ENCODE measurements at regions not wholly inside any gene's neighbourhood (a gene's known extent, or its start where the extent isn't known, plus 50 kb on each side); places are given as distances from the start of the nearest gene placed in this dataset.

- no peak for DNase-seq (ENCODE audit: low read depth in 2 of 2)
Measured at GRCh38 chr2:37782155-37782673, 110.8 kb upstream of the CDC42EP3 start.

- no peak for DNase-seq (ENCODE audit: low read depth in 2 of 2)
Measured at GRCh38 chr2:37782721-37783371, 111.4 kb upstream of the CDC42EP3 start.

- DNase-seq (ENCODE audit: low read depth in 2 of 2), result no peak
Measured at GRCh38 chr2:37783545-37783944, 112.1 kb upstream of the CDC42EP3 start.

GRCh38 chr2:37784071-37784758, 112.8 kb upstream of the CDC42EP3 start:
- peak; percentile 56 to 60 for DNase-seq (ENCODE audit: low read depth in 2 of 2)

- DNase-seq (ENCODE audit: low read depth in 2 of 2), result no peak
Measured at GRCh38 chr2:37784759-37785149, 113.3 kb upstream of the CDC42EP3 start.

GRCh38 chr2:37786191-37786698, 114.8 kb upstream of the CDC42EP3 start:
- DNase-seq (ENCODE audit: low read depth in 2 of 2), result no peak

- no peak for DNase-seq (ENCODE audit: low read depth in 2 of 2)
Measured at GRCh38 chr2:37786854-37787253, 115.4 kb upstream of the CDC42EP3 start.

GRCh38 chr2:37788602-37789209, 117.3 kb upstream of the CDC42EP3 start:
- no peak for DNase-seq (ENCODE audit: low read depth in 2 of 2)

GRCh38 chr2:37790019-37790418, 118.6 kb upstream of the CDC42EP3 start:
- peak in 1 of 2 experiments; percentile 61 for DNase-seq (ENCODE audit: low read depth in 2 of 2)

GRCh38 chr2:37790462-37790861, 119.0 kb upstream of the CDC42EP3 start:
- DNase-seq (ENCODE audit: low read depth in 2 of 2), result no peak

- DNase-seq (ENCODE audit: low read depth in 2 of 2), result no peak
Measured at GRCh38 chr2:37792366-37792765, 120.9 kb upstream of the CDC42EP3 start.

- DNase-seq (ENCODE audit: low read depth in 2 of 2), result no peak
Measured at GRCh38 chr2:37793004-37793403, 121.6 kb upstream of the CDC42EP3 start.

GRCh38 chr2:37794717-37795116, 123.3 kb upstream of the CDC42EP3 start:
- DNase-seq (ENCODE audit: low read depth in 2 of 2), result no peak

GRCh38 chr2:37795456-37795855, 124.0 kb upstream of the CDC42EP3 start:
- DNase-seq (ENCODE audit: low read depth in 2 of 2), result no peak

- peak; percentile 92 to 93 for DNase-seq (ENCODE audit: low read depth in 2 of 2)
Measured at GRCh38 chr2:37795938-37796337, 124.5 kb upstream of the CDC42EP3 start.

- DNase-seq (ENCODE audit: low read depth in 2 of 2), result no peak
Measured at GRCh38 chr2:37796481-37796880, 125.0 kb upstream of the CDC42EP3 start.

- no peak for DNase-seq (ENCODE audit: low read depth in 2 of 2)
Measured at GRCh38 chr2:37797081-37797480, 125.6 kb upstream of the CDC42EP3 start.

GRCh38 chr2:37798315-37799005, 126.6 kb upstream of the RMDN2 start:
- DNase-seq (ENCODE audit: low read depth in 2 of 2), result no peak

- no peak for DNase-seq (ENCODE audit: low read depth in 2 of 2)
Measured at GRCh38 chr2:37800176-37800858, 124.8 kb upstream of the RMDN2 start.

GRCh38 chr2:37802211-37802752, 122.8 kb upstream of the RMDN2 start:
- DNase-seq (ENCODE audit: low read depth in 2 of 2), result no peak

GRCh38 chr2:37802899-37803379, 122.1 kb upstream of the RMDN2 start:
- DNase-seq (ENCODE audit: low read depth in 2 of 2), result peak; percentile 98

Data from fibroblast of skin of left quadriceps (primary cell).